ENCODE measurements at regions not wholly inside any gene's neighbourhood (a gene's known extent, or its start where the extent isn't known, plus 50 kb on each side); places are given as distances from the start of the nearest gene placed in this dataset.

- no peak for TF ChIP-seq CTCF (IDR thresholded peaks at IDR 0.05)
- DNase-seq: no peak
- no peak for ATAC-seq
- intact Hi-C loops (cut with DNase I): no loop called here
- Histone ChIP-seq H3K36me3 (no peaks in the 10 kb centered on the region), H3K4me3 (no peak overlapping the region), H3K4me1 (no peaks in the 10 kb centered on the region), H3K27me3 (no peaks in the 10 kb centered on the region), H3K27ac (no peak overlapping the region), H3K9me3 (no peaks in the 10 kb centered on the region)
Observed at GRCh38 chr13:44189085-44189484, 184.5 kb upstream of the SERP2 start.

GRCh38 chr13:44191103-44191502, 182.5 kb upstream of the SERP2 start:
- DNase-seq (no peak), ATAC-seq (no peak)
- Histone ChIP-seq H3K27ac (peak overlapping the region; percentile 45), H3K9me3 (no peaks in the 10 kb centered on the region), H3K36me3 (no peaks in the 10 kb centered on the region), H3K4me3 (peak overlapping the region; percentile 4), H3K27me3 (no peaks in the 10 kb centered on the region), H3K4me1 (no peaks in the 10 kb centered on the region)
- intact Hi-C loops (cut with DNase I): no loop called here
- no peak for TF ChIP-seq CTCF (IDR thresholded peaks at IDR 0.05)

- TF ChIP-seq CTCF (IDR thresholded peaks at IDR 0.05): peak; percentile 71
- Histone ChIP-seq H3K4me3 (peak overlapping the region; percentile 4), H3K36me3 (no peaks in the 10 kb centered on the region), H3K27ac (peak overlapping the region; percentile 45), H3K27me3 (no peaks in the 10 kb centered on the region), H3K4me1 (no peaks in the 10 kb centered on the region), H3K9me3 (no peaks in the 10 kb centered on the region)
- DNase-seq (no peak), ATAC-seq (peak; percentile 96)
- intact Hi-C loops (cut with DNase I): no loop called here
Observed at GRCh38 chr13:44191504-44192171, 182.0 kb upstream of the SERP2 start.

GRCh38 chr13:44193731-44194130, 179.9 kb upstream of the SERP2 start:
- no peak for DNase-seq
- Histone ChIP-seq H3K27ac (no peak overlapping the region), H3K4me1 (peaks cover 4% of the 10 kb centered on the region), H3K4me3 (no peak overlapping the region), H3K9me3 (no peaks in the 10 kb centered on the region), H3K36me3 (no peaks in the 10 kb centered on the region), H3K27me3 (no peaks in the 10 kb centered on the region)
- no peak for ATAC-seq
- intact Hi-C loops (cut with DNase I): no loop called here
- no peak for TF ChIP-seq CTCF (IDR thresholded peaks at IDR 0.05)

GRCh38 chr13:44195245-44195644, 178.4 kb upstream of the SERP2 start:
- no peak for ATAC-seq
- Histone ChIP-seq H3K27me3 (no peaks in the 10 kb centered on the region), H3K36me3 (no peaks in the 10 kb centered on the region), H3K9me3 (no peaks in the 10 kb centered on the region), H3K27ac (no peak overlapping the region), H3K4me1 (peaks cover 10% of the 10 kb centered on the region), H3K4me3 (no peak overlapping the region)
- TF ChIP-seq CTCF (IDR thresholded peaks at IDR 0.05): no peak
- intact Hi-C loops (cut with DNase I): no loop called here
- DNase-seq: no peak

Measured in upper lobe of right lung (tissue), 1 donor.